Prostate gland (tissue), 2 donors: ENCODE measurements at regions not wholly inside any gene's neighbourhood (a gene's known extent, or its start where the extent isn't known, plus 50 kb on each side); places are given as distances from the start of the nearest gene placed in this dataset.

ENCODE experiments used
- DNase-seq: peaks from one replicate; pipeline ENCODE4 v3.0.0-alpha.2; 2019; ENCODE audit warnings: low spot score
- H3K27ac ChIP-seq, 2 donors: fragments of 200-600 bp; sonication (generic); 2 replicates each; pipeline ENCODE4 v1.5.1; 2017 to 2019
- H3K27me3 ChIP-seq: fragments of 200-600 bp; sonication (generic); replicated peaks from 2 replicates; pipeline ENCODE4 v1.5.1; 2019; ENCODE audit not compliant: insufficient read depth
- H3K36me3 ChIP-seq, 2 donors: fragments of 200-600 bp; sonication (generic); 1 replicate in 1 of 2; 2 replicates in 1 of 2; pipeline versions ENCODE4 v1.5.1 to v1.8.1; 2017 to 2019
- H3K4me1 ChIP-seq: fragments of 200-600 bp; sonication (generic); replicated peaks from 2 replicates; pipeline ENCODE4 v1.5.1; 2019
- H3K4me3 ChIP-seq, 2 donors: fragments of 200-600 bp; sonication (generic); 2 replicates each; pipeline ENCODE4 v1.5.1; 2017 to 2019
- H3K9me3 ChIP-seq: fragments of 200-600 bp; sonication (generic); 2 replicates; pipeline ENCODE4 v1.5.1; 2017
- POLR2A ChIP-seq: fragments of 450-650 bp; IDR thresholded peaks from one replicate; pipeline ENCODE4 v1.6.1; 2016; ENCODE audit warnings: antibody characterized with exemption, mild to moderate bottlenecking
- POLR2AphosphoS5 ChIP-seq: sonication (generic); formaldehyde crosslinking; IDR thresholded peaks from one replicate; pipeline ENCODE4 v1.6.1; 2017; ENCODE audit warnings: antibody characterized with exemption
- WGBS: methylation state at CpG from one replicate; pipeline ENCODE4 v1.1.5; 2018; 5-methylcytosine and 5-hydroxymethylcytosine counted together
- intact Hi-C: fragments of 100-400 bp; cut with DNase I; formaldehyde crosslinking; loops from one replicate; pipeline ENCODE4 v1.14.2; 2022
- small RNA-seq, 2 donors: library from RNA; depleted of rRNA; stranded (forward); fragments of <200 nt; gene quantifications; one replicate each; pipeline ENCODE3, GENCODE V24; 2016
- TF ChIP-seq, protein P1 (sequence below), 4 experiments: fragments of 200-600 bp in 2 of 4; fragments of 450-650 bp in 2 of 4; sonication (generic) in 2 of 4; IDR thresholded peaks; 1 replicate in 3 of 4; 2 replicates in 1 of 4; pipeline ENCODE4 v1.5.1; 2016 to 2019; ENCODE audit warnings: antibody characterized with exemption in 4 of 4, mild to moderate bottlenecking in 2 of 4, moderate library complexity in 2 of 4

DNA sequence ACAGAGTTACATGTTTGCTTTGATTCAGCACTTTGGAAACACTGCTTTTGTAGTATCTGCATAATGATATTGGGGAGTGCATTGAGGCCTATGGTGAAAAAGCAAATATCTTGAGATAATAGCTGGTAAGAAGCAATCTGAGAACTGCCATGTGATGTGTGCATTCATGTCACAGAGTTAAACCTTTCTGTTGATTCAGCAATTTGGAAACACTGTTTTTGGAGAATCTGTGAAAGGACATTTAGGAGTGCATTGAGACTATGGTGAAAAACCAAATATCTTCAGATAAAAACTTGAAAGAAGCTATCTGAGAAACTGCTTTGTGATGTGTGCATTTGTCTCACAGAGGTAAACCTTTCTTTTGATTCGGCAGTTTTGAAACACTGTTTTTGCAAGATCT lies 346.8 kb downstream of the OR4C45 start:
- no peaks in the 10 kb centered on the region for H3K27me3 ChIP-seq
- H3K4me1 ChIP-seq, result no peaks in the 10 kb centered on the region
- H3K27ac ChIP-seq, result no peak overlapping the region
- intact Hi-C loops, result loop anchor here (2.0 kb wide), 1 partner anchor 15 kb away; no protein-coding TSS in a partner anchor
- H3K9me3 ChIP-seq, result no peaks in the 10 kb centered on the region
- TF ChIP-seq, protein P1, sequence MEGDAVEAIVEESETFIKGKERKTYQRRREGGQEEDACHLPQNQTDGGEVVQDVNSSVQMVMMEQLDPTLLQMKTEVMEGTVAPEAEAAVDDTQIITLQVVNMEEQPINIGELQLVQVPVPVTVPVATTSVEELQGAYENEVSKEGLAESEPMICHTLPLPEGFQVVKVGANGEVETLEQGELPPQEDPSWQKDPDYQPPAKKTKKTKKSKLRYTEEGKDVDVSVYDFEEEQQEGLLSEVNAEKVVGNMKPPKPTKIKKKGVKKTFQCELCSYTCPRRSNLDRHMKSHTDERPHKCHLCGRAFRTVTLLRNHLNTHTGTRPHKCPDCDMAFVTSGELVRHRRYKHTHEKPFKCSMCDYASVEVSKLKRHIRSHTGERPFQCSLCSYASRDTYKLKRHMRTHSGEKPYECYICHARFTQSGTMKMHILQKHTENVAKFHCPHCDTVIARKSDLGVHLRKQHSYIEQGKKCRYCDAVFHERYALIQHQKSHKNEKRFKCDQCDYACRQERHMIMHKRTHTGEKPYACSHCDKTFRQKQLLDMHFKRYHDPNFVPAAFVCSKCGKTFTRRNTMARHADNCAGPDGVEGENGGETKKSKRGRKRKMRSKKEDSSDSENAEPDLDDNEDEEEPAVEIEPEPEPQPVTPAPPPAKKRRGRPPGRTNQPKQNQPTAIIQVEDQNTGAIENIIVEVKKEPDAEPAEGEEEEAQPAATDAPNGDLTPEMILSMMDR (IDR thresholded peaks at IDR 0.05), result no peak
- no peak for TF ChIP-seq POLR2AphosphoS5
- no peak for TF ChIP-seq POLR2A
- 78% methylated on average over 1 of the region's 1 CpG for WGBS
- no peak for DNase-seq
- no peak overlapping the region for H3K4me3 ChIP-seq
- H3K36me3 ChIP-seq, result no peaks in the 10 kb centered on the region

DNA sequence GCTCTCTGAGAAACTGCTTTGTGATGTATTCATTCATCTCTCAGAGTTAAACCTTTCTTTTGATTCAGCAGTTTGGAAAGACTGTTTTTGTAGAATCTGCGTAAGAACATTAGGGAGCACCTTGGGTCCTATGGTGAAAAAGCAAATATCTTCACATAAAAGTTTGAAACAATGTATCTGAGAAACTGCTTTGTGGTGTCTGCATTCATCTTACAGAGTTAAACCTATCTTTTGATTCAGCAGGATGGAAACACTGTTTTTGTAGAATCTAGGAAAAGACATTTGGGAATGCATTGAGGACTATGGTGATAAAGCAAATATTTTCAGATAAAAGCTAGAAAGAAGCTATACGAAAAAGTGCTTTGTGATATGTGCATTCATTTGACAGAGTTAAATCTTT lies 361.3 kb downstream of the OR4C45 start:
- no peaks in the 10 kb centered on the region for H3K4me1 ChIP-seq
- DNase-seq, result no peak
- H3K9me3 ChIP-seq, result no peaks in the 10 kb centered on the region
- H3K4me3 ChIP-seq, result no peak overlapping the region
- no peaks in the 10 kb centered on the region for H3K36me3 ChIP-seq
- 90% methylated on average over 2 of the region's 2 CpGs for WGBS
- TF ChIP-seq POLR2AphosphoS5 (no peak), POLR2A (no peak)
- TF ChIP-seq, protein P1 (IDR thresholded peaks at IDR 0.05), result no peak
- intact Hi-C loops, result loop anchor here (2.0 kb wide), 1 partner anchor 15 kb away; no protein-coding TSS in a partner anchor
- H3K27me3 ChIP-seq, result no peaks in the 10 kb centered on the region
- no peak overlapping the region for H3K27ac ChIP-seq

DNA sequence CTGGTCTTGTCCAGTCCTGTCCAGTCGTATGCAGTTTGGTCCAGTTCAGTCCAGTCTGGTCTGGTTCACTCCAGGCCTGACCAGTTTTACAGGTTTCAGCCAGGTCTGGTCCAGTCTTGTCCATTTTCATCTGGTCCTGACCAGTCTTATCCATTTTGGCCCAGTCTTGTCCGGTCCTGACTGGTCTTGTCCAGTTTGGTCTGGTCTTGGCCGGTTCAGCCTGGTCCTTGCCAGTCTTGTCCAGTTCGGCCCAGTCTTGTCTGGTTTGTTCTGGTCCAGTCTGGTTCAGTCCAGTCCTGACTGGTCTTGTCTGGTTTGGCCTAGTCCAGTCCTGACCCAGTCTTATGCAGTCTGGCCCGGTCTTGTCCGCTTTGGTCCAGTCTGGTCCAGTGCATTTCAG lies 380.2 kb downstream of the OR4C45 start:
- no peaks in the 10 kb centered on the region for H3K27me3 ChIP-seq
- no peak overlapping the region for H3K27ac ChIP-seq
- H3K36me3 ChIP-seq, result no peaks in the 10 kb centered on the region
- DNase-seq, result no peak
- no peaks in the 10 kb centered on the region for H3K9me3 ChIP-seq
- WGBS, result 71% methylated on average over 6 of the region's 6 CpGs
- H3K4me3 ChIP-seq, result no peak overlapping the region
- H3K4me1 ChIP-seq, result no peaks in the 10 kb centered on the region
- TF ChIP-seq POLR2AphosphoS5 (no peak), POLR2A (no peak)
- TF ChIP-seq, protein P1 (IDR thresholded peaks at IDR 0.05), result no peak
- intact Hi-C loops, result no loop called here

DNA sequence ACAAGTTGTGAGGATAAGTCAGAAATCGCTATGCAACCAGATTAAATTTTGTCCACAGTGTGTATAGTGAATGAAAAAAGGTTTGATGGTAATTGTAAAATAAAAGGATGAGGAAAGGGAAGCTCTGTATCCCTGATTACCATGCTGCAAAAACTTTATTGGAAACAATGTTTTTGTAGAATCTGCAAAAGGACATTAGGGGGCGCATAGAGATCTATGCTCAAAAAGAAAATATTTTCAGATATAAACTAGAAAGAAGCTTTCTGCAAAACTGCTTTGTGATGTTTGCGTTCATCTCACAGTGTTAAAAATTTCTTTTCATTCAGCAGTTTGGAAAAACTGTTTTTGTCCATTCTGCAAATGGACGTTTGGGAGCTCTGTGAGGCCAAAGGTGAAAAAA lies 390.5 kb downstream of the OR4C45 start:
- intact Hi-C loops, result no loop called here
- no peak for DNase-seq
- Histone ChIP-seq H3K4me1 (no peaks in the 10 kb centered on the region), H3K9me3 (no peaks in the 10 kb centered on the region), H3K27ac (no peak overlapping the region), H3K36me3 (no peaks in the 10 kb centered on the region), H3K4me3 (no peak overlapping the region), H3K27me3 (no peaks in the 10 kb centered on the region)
- TF ChIP-seq POLR2AphosphoS5, result no peak
- TF ChIP-seq, protein P1 (IDR thresholded peaks at IDR 0.05), result no peak
- TF ChIP-seq POLR2A, result no peak
- 64% methylated on average over 4 of the region's 4 CpGs for WGBS

Small RNA genes lying in the stretch of these regions (small RNA-seq; reads per million reads assigned to genes)
- gene AC109635.3, result 0 reads per million in 2 donors
